SH-SY5Y (cell line): ENCODE measurements at regions not wholly inside any gene's neighbourhood (a gene's known extent, or its start where the extent isn't known, plus 50 kb on each side); places are given as distances from the start of the nearest gene placed in this dataset.

Experiments used
- GATA2 ChIP-seq: IDR thresholded peaks from 2 replicates; pipeline ENCODE4 v1.6.1; 2011; ENCODE audit warnings: mild to moderate bottlenecking, low read depth, low read length
- GATA3 ChIP-seq: IDR thresholded peaks from 2 replicates; pipeline ENCODE4 v1.6.1; 2011; ENCODE audit warnings: low read depth, mild to moderate bottlenecking, low read length, moderate library complexity

DNA sequence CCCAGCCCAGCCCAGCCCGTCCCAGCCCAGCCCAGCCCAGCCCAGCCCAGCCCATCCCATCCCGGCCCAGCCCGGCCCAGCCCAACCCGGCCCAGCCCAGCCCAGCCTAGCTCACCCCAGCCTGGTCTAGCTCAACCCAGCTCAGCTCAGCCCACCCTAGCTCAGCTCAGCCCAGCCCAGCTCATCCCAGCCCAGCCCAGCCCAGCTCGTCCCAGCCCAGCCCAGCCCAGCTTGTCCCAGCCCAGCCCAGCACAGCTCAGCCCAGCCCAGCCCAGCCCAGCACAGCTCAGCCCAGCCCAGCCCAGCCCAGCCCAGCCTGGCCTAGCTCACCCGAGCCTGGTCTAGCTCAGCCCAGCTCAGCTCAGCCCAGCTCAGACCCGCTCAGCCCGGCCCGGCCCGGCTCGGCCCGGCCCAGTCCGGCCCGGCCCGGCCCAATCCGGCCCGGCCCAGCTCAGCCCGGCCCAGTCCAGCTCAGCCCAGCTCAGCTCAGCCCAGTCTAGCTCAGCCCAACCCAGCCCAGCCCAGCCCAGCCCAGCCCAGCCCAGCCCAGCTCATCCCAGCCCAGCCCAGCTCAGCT is 184.7 kb downstream of the TMEM121 start:
- no peak for TF ChIP-seq GATA2
- no peak for TF ChIP-seq GATA3

- no peak for TF ChIP-seq GATA3
These were observed 185.6 kb downstream of the TMEM121 start for GRCh38 chr14:105711841-105712460.

- TF ChIP-seq GATA3 (no peak), GATA2 (no peak)
These were observed 207.0 kb downstream of the TMEM121 start for GRCh38 chr14:105733081-105734065.

DNA sequence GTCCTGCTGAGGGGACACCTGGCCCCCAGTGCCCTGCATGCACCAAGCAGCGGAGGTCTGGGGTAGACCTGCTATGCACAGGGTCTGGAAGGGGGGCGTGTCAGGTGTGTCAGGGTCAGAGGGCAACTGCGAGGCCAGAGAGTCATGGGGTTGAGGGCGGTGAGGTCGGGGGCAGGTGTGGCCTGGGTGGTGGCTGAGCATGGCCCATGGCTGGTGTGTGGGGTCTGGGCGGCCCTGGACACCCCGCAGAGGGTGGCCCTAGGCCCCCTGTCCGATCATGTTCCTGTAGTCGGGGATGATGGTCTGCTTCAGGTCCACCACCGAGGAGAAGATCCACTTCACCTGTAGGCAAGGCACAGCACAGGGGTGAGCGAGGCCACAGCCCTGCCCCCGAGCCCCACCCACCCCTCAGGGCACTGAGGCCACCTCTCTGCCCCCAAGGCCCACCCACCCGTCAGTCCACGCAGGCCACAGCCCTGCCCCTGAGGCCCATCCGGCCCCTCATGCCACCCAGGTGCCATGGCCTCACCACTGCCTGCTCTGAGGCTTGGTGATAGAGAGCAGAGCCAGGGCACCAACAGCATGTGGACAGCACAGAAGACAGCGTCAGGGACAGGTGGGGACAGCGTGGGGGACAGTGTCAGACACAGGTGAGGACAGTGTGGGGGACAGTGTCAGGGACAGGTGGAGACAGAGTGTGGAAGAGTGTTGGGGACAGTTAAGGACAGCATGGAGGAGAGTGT is 211.3 kb downstream of the TMEM121 start:
- TF ChIP-seq GATA3 (no peak), GATA2 (no peak)

DNA sequence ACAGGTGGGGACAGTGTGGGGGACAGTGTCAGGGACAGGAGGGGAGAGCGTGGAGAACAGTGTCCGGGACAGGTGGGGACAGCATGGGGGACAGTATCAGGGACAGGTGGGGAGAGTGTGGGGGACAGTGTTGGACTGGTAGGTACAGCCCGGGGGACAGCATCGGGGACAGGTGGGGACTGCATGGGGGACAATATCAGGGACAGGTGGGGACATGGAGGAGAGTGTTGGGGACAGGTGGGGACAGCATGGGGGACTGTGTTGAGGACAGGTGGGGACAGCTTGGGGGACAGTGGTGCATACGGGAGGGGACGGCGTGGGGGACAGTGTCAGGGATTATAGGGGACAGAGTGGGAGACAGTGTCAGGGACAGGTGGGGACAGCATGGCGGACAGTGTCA is 212.3 kb downstream of the TMEM121 start:
- no peak for TF ChIP-seq GATA3
- no peak for TF ChIP-seq GATA2

DNA sequence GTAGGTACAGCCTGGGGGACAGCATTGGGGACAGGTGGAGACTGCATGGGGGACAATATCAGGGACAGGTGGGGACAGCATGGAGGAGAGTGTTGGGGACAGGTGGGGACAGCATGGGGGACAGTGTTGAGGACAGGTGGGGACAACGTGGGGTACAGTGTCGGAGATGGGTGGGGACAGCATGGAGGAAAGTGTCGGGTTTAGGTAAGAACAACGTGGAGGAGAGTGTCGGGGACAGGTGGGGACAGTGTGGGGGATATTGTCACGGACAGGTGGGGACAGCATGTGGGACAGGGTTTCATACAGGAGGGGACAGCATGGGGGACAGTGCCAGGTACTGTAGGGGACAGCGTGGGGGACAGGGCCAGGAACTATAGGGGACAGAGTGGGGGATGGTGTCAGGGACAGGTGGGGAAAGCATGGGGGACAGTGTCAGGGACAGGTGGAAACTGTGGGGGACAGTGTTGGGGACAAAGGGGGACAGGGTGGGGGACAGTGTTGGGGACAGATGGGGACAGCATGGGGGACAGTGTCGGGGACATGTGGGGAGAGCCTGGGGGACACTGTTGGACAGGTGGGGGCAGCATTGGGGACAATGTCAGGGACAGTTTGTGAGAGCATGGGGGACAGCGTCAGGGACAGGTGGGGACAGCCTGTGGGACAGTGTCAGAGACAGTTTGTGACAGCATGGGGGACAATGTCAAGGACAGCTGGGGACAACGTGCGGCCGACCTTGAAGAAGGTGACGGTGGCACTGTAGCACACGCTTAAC is 213.1 kb downstream of the TMEM121 start:
- TF ChIP-seq GATA2 = no peak
- TF ChIP-seq GATA3 = no peak

DNA sequence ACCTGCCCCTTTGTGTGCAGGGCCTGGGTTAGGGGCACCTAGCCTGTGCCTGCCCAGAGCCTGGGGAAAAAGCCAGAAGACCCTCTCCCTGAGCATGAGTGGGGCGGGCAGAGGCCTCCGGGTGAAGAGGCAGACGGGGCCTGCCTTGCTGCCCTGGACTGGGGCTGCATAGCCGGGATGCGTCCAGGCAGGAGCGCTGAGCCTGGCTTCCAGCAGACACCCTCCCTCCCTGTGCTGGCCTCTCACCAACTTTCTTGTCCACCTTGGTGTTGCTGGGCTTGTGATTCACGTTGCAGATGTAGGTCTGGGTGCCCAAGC is 216.1 kb downstream of the TMEM121 start:
- TF ChIP-seq GATA2 (no peak), GATA3 (no peak)

DNA sequence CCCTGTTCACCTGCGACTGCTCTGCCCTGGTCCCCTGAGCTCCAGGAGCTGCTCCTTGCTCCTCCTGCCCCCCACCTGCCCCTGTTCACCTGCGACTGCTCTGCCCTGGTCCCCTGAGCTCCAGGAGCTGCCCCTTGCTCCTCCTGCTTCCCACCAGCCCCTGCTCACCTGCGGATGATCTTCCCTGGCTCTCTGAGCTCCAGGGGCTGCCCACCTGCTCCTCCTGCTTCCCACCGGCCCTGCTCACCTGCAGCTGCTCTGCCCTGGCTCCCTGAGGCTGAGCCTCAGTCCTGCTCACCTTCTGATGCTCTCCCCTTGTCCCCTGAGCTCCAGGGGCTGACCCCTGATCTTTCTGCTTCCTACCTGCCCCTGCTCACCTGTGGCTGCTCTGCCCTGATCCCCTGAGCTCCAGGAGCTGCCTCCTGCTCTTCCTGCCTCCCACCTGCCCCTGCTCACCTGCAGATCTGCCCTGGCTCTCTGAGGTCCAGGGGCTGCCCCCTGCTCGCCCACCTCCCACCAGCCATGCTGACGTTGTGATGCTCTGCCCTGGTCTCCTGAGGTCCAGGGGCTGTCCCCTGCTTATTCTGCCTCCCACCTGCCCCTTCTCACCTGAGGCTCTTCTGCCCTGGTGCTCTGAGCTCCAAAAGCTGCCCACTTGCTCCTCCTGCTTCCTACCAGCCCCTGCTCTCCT is 219.2 kb downstream of the TMEM121 start:
- TF ChIP-seq GATA2 (no peak), GATA3 (no peak)

DNA sequence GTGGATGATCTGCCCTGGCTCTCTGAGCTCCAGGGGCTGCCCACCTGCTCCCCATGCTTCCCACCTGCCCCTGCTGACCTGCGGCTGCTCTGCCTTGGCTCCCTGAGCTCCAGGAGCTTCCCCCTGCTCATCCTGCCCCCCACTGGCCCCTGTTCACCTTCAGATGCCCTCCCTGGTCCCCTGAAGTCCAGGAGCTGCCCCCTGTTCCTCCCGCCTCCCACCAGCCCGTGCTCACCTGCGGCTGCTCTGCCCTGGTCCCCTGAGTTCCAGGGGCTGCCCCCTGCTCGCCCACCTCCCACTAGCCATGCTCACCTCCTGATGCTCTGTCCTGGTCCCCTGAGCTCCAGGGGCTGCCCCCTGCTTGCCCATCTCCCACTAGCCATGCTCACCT is 219.7 kb downstream of the TMEM121 start:
- TF ChIP-seq GATA2 = no peak
- TF ChIP-seq GATA3 = no peak

DNA sequence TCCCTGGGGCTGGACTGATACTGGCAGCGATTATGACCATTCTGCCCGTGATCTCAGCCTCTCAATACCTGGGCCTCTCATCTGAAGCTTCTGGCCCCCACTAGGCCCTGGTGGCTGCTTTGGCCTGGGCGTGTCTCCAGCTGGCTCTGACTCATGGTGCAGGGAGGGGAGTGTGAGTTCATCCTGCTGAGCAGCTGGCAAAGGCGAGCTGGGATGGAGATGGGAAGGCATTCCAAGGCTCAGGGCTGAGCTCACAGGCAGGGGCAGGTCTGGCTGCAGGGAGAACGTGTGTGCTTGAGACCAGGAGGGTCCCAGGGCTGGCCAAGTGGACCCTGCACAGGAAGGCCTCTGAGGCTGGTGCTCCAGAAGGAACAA is 221.8 kb downstream of the TMEM121 start:
- TF ChIP-seq GATA3 = no peak
- no peak for TF ChIP-seq GATA2

DNA sequence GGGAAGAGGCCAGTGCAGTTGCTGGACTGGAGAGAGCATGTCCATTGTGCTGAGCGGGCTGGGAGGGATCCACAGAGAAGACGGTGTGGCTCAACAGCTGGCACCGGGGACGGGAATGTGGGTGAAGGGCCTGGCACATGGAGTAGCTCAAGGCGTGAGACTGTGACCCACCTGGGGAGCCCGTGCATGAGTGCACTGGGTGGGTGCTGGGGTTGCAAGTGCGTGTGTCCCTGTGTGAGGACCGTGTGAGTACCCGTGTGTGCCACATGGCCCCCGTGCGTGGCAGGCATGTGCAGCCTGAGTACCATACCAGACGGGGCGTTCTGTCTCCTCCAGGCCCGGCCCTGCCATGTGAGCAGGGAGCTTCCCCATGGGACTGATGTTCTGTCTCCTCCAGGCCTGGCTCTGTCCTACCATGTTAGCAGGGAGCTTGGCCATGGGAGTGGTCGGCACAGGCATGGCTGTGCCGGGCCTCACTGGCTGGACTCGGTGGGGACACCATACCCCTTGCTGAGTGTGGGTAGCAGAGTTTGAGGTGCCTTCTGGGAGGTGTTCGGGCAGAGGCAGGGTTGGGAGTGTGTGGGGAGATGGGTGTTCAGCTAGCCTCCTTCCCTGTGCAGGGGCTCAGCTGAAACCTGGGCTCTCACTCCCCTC is 234.4 kb downstream of the TMEM121 start:
- TF ChIP-seq GATA2 (no peak), GATA3 (no peak)

GRCh38 chr14:105761842-105762241 is 235.5 kb downstream of the TMEM121 start:
- TF ChIP-seq GATA3 (no peak), GATA2 (no peak)
